A549 (cell line): ENCODE measurements at regions not wholly inside any gene's neighbourhood (a gene's known extent, or its start where the extent isn't known, plus 50 kb on each side); places are given as distances from the start of the nearest gene placed in this dataset.

ENCODE experiments used
- BHLHE40 ChIP-seq: IDR thresholded peaks from 2 replicates; pipeline ENCODE4 v1.6.1; 2012; ENCODE audit warnings: low read depth, low read length, inconsistent platforms
- CEBPB ChIP-seq, 2 experiments: fragments of >200 bp in 1 of 2; sonication (Bioruptor Twin) in 1 of 2; formaldehyde crosslinking in 1 of 2; IDR thresholded peaks; 2 replicates each; pipeline ENCODE4 v1.6.1; 2012 to 2016
- EP300 ChIP-seq, 2 experiments: fragments of >200 bp; sonication (Bioruptor Twin); formaldehyde crosslinking; IDR thresholded peaks; 2 replicates in 1 of 2; 3 replicates in 1 of 2; pipeline ENCODE4 v1.6.1; 2016 to 2017
- FOSL2 ChIP-seq, 2 experiments: fragments of 450-650 bp in 1 of 2; fragments of >200 bp in 1 of 2; sonication (Bioruptor Twin) in 1 of 2; formaldehyde crosslinking; IDR thresholded peaks; 2 replicates each; pipeline versions ENCODE4 v1.5.0 to v1.6.1; 2016 to 2020; ENCODE audit warnings: mild to moderate bottlenecking in 1 of 2, moderate library complexity in 1 of 2
- RCOR1 ChIP-seq: fragments of 150-350 bp; IDR thresholded peaks from 2 replicates; pipeline ENCODE4 v1.6.1; 2014; ENCODE audit warnings: antibody characterized with exemption, low read length, low read depth
- RFX5 ChIP-seq: fragments of 450-650 bp; IDR thresholded peaks from 2 replicates; pipeline ENCODE4 v1.7.1; 2014; ENCODE audit warnings: antibody characterized with exemption, mild to moderate bottlenecking, moderate library complexity
- TP53 ChIP-seq: fragments of 250-450 bp; sonication (Bioruptor Pico); IDR thresholded peaks from 2 replicates; pipeline ENCODE4 v1.5.0; 2021; ENCODE audit warnings: mild to moderate bottlenecking, moderate library complexity
- TF ChIP-seq, protein P1 (sequence below): fragments of >200 bp; sonication (Bioruptor Twin); formaldehyde crosslinking; IDR thresholded peaks from 3 replicates; pipeline ENCODE4 v1.5.1; 2016
- TF ChIP-seq, protein P2 (sequence below): fragments of 150-350 bp; IDR thresholded peaks from 2 replicates; pipeline ENCODE4 v1.6.1; 2014; ENCODE audit warnings: low read depth, mild to moderate bottlenecking, low read length
- TF ChIP-seq, protein P3 (sequence below): fragments of 450-650 bp; IDR thresholded peaks from 2 replicates; pipeline ENCODE4 v1.6.1; 2014; ENCODE audit warnings: antibody characterized with exemption

DNA sequence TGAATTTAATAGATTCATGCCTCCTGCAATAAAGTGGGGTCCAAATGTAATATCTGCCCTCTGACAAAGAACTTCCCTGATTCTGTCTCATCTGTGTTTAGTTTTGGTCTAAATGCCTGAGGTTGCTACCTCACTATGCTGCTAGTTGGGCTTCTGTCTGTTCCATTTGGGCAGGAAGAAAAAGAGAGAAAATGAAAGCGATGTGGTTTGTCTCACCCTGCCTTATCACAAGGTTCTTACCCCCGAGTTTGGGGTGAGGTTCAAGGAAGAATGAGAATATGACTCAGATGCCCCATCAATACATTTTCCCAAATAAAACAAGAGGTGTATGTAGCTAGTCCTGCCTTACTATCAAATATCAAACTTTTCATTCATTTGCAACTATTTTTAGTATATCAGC is 132.1 kb upstream of the MTAP start:
- TF ChIP-seq, protein P1, sequence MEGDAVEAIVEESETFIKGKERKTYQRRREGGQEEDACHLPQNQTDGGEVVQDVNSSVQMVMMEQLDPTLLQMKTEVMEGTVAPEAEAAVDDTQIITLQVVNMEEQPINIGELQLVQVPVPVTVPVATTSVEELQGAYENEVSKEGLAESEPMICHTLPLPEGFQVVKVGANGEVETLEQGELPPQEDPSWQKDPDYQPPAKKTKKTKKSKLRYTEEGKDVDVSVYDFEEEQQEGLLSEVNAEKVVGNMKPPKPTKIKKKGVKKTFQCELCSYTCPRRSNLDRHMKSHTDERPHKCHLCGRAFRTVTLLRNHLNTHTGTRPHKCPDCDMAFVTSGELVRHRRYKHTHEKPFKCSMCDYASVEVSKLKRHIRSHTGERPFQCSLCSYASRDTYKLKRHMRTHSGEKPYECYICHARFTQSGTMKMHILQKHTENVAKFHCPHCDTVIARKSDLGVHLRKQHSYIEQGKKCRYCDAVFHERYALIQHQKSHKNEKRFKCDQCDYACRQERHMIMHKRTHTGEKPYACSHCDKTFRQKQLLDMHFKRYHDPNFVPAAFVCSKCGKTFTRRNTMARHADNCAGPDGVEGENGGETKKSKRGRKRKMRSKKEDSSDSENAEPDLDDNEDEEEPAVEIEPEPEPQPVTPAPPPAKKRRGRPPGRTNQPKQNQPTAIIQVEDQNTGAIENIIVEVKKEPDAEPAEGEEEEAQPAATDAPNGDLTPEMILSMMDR: no peak
- TF ChIP-seq CEBPB (IDR thresholded peaks at IDR 0.05) (no peak), FOSL2 (IDR thresholded peaks at IDR 0.05) (no peak), FOSL2 (CRISPR knock-in tag; IDR thresholded peaks at IDR 0.05) (no peak), BHLHE40 (no peak), RCOR1 (no peak), RFX5 (no peak), TP53 (CRISPR knock-in tag) (no peak), EP300 (IDR thresholded peaks at IDR 0.05) (no peak)
- TF ChIP-seq, protein P2, sequence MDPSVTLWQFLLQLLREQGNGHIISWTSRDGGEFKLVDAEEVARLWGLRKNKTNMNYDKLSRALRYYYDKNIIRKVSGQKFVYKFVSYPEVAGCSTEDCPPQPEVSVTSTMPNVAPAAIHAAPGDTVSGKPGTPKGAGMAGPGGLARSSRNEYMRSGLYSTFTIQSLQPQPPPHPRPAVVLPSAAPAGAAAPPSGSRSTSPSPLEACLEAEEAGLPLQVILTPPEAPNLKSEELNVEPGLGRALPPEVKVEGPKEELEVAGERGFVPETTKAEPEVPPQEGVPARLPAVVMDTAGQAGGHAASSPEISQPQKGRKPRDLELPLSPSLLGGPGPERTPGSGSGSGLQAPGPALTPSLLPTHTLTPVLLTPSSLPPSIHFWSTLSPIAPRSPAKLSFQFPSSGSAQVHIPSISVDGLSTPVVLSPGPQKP: no peak
- TF ChIP-seq, protein P3, sequence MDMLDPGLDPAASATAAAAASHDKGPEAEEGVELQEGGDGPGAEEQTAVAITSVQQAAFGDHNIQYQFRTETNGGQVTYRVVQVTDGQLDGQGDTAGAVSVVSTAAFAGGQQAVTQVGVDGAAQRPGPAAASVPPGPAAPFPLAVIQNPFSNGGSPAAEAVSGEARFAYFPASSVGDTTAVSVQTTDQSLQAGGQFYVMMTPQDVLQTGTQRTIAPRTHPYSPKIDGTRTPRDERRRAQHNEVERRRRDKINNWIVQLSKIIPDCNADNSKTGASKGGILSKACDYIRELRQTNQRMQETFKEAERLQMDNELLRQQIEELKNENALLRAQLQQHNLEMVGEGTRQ: no peak
